VCaP (cell line): ENCODE measurements at regions not wholly inside any gene's neighbourhood (a gene's known extent, or its start where the extent isn't known, plus 50 kb on each side); places are given as distances from the start of the nearest gene placed in this dataset.

ENCODE experiments used
- H3K27ac ChIP-seq: fragments of 450-650 bp; 2 replicates; pipeline ENCODE4 v1.5.1; 2017
- CTCF ChIP-seq: fragments of 450-650 bp; conservative IDR thresholded peaks from 2 replicates; pipeline ENCODE4 v1.5.1; 2017; ENCODE audit warnings: mild to moderate bottlenecking, moderate library complexity

GRCh38 chr16:86096850-86097249 lies 197.9 kb downstream of the IRF8 start:
- TF ChIP-seq CTCF, result no peak
- H3K27ac ChIP-seq, result no peak overlapping the region

- TF ChIP-seq CTCF, result no peak
- no peak overlapping the region for H3K27ac ChIP-seq
These were observed 200.4 kb downstream of the IRF8 start for GRCh38 chr16:86099326-86099725.

- no peak overlapping the region for H3K27ac ChIP-seq
These were observed 201.5 kb downstream of the IRF8 start for GRCh38 chr16:86100205-86101136.

GRCh38 chr16:86101137-86101896 lies 202.4 kb downstream of the IRF8 start:
- H3K27ac ChIP-seq, result no peak overlapping the region
- no peak for TF ChIP-seq CTCF

More at GRCh38 chr16:86100205-86101136, 201.5 kb downstream of the IRF8 start:
- TF ChIP-seq CTCF, result no peak

GRCh38 chr16:86101897-86102157 lies 202.9 kb downstream of the IRF8 start:
- TF ChIP-seq CTCF, result no peak
- no peak overlapping the region for H3K27ac ChIP-seq

GRCh38 chr16:86103320-86103719 lies 204.4 kb downstream of the IRF8 start:
- H3K27ac ChIP-seq, result no peak overlapping the region
- no peak for TF ChIP-seq CTCF

GRCh38 chr16:86104537-86105048 lies 205.6 kb downstream of the IRF8 start:
- no peak for TF ChIP-seq CTCF
- no peak overlapping the region for H3K27ac ChIP-seq
